ENCODE measurements at regions not wholly inside any gene's neighbourhood (a gene's known extent, or its start where the extent isn't known, plus 50 kb on each side); places are given as distances from the start of the nearest gene placed in this dataset.

DNA sequence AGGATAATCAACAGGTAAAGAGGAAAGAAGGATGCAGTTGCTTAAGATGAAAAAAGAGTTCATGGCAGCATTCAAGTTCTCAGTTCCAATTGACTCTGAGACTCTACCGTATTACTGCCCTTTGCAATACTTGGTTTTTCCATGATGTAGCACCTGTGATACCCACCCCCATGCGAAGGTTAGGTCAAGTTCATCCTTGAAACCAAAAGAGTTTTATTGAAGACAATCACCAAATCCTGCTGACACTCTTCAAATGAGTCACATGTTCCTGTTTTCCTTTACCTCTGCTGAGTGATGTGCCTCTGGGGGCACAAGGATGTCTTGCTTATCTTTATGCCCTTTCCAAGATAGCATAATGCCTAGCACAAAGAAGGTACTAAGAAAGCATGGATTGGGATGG lies 111.3 kb upstream of the SLC7A14 start:
- H3K79me2 ChIP-seq (ENCODE audit: control insufficient read depth, insufficient read depth, low read length), result no peaks in the 10 kb centered on the region
- no peaks in the 10 kb centered on the region for H3K9me3 ChIP-seq (ENCODE audit: control insufficient read depth, low read depth, low read length)
- H4K20me1 ChIP-seq (ENCODE audit: control insufficient read depth, extremely low read depth, insufficient read depth, low read length), result no peaks in the 10 kb centered on the region
- DNase-seq (ENCODE audit: low read depth, low spot score), result no peak
- H3K27me3 ChIP-seq (ENCODE audit: control insufficient read depth, extremely low read depth, insufficient read depth, low read length), result no peaks in the 10 kb centered on the region
- H3K27ac ChIP-seq (ENCODE audit: control insufficient read depth, insufficient read depth, low read length), result no peak overlapping the region
- H3K4me1 ChIP-seq (ENCODE audit: control insufficient read depth, extremely low read depth, insufficient read depth, low read length), result peaks cover 15% of the 10 kb centered on the region
- no peak for TF ChIP-seq EZH2 (IDR thresholded peaks at IDR 0.05; ENCODE audit: low read length)
- no peak overlapping the region for H3K4me2 ChIP-seq (ENCODE audit: control insufficient read depth, extremely low read depth, insufficient read depth, low read depth, low read length)
- H3K9me1 ChIP-seq (ENCODE audit: control insufficient read depth, extremely low read depth, insufficient read depth, low read length), result no peaks in the 10 kb centered on the region
- H3K4me3 ChIP-seq (ENCODE audit: control insufficient read depth in 2 of 3, extremely low read depth in 1 of 3, insufficient read depth in 2 of 3, low read depth in 1 of 3, low read length in 3 of 3), result no peak overlapping the region
- dilution Hi-C loops (cut with MboI; ENCODE audit: extremely low pct_ligation_motif_present, low sequenced_read_pairs), result no loop called here
- FAIRE-seq, result no peak
- H3K9ac ChIP-seq (ENCODE audit: control insufficient read depth, extremely low read depth, insufficient read depth, low read length), result no peak overlapping the region
- no peaks in the 10 kb centered on the region for H3K36me3 ChIP-seq (ENCODE audit: control insufficient read depth in 2 of 2, extremely low read depth in 1 of 2, insufficient read depth in 2 of 2, low read length in 2 of 2)
- H2AFZ ChIP-seq (ENCODE audit: control insufficient read depth, low read length), result no peak overlapping the region

- Histone ChIP-seq H3K9ac (ENCODE audit: control insufficient read depth, extremely low read depth, insufficient read depth, low read length) (no peak overlapping the region), H3K27me3 (ENCODE audit: control insufficient read depth, extremely low read depth, insufficient read depth, low read length) (no peaks in the 10 kb centered on the region), H3K79me2 (ENCODE audit: control insufficient read depth, insufficient read depth, low read length) (no peaks in the 10 kb centered on the region), H3K36me3 (ENCODE audit: control insufficient read depth in 2 of 2, extremely low read depth in 1 of 2, insufficient read depth in 2 of 2, low read length in 2 of 2) (no peaks in the 10 kb centered on the region), H3K4me2 (ENCODE audit: control insufficient read depth, extremely low read depth, insufficient read depth, low read depth, low read length) (no peak overlapping the region), H3K9me1 (ENCODE audit: control insufficient read depth, extremely low read depth, insufficient read depth, low read length) (no peaks in the 10 kb centered on the region), H3K9me3 (ENCODE audit: control insufficient read depth, low read depth, low read length) (no peaks in the 10 kb centered on the region), H3K4me1 (ENCODE audit: control insufficient read depth, extremely low read depth, insufficient read depth, low read length) (peaks cover 20% of the 10 kb centered on the region), H3K27ac (ENCODE audit: control insufficient read depth, insufficient read depth, low read length) (no peak overlapping the region), H2AFZ (ENCODE audit: control insufficient read depth, low read length) (no peak overlapping the region), H4K20me1 (ENCODE audit: control insufficient read depth, extremely low read depth, insufficient read depth, low read length) (no peaks in the 10 kb centered on the region), H3K4me3 (ENCODE audit: control insufficient read depth in 2 of 3, extremely low read depth in 1 of 3, insufficient read depth in 2 of 3, low read depth in 1 of 3, low read length in 3 of 3) (no peak overlapping the region)
- TF ChIP-seq EZH2 (IDR thresholded peaks at IDR 0.05; ENCODE audit: low read length), result no peak
- TF ChIP-seq, protein P1, sequence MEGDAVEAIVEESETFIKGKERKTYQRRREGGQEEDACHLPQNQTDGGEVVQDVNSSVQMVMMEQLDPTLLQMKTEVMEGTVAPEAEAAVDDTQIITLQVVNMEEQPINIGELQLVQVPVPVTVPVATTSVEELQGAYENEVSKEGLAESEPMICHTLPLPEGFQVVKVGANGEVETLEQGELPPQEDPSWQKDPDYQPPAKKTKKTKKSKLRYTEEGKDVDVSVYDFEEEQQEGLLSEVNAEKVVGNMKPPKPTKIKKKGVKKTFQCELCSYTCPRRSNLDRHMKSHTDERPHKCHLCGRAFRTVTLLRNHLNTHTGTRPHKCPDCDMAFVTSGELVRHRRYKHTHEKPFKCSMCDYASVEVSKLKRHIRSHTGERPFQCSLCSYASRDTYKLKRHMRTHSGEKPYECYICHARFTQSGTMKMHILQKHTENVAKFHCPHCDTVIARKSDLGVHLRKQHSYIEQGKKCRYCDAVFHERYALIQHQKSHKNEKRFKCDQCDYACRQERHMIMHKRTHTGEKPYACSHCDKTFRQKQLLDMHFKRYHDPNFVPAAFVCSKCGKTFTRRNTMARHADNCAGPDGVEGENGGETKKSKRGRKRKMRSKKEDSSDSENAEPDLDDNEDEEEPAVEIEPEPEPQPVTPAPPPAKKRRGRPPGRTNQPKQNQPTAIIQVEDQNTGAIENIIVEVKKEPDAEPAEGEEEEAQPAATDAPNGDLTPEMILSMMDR (optimal IDR thresholded peaks at IDR 0.05 in 1 of 3, IDR thresholded peaks at IDR 0.05 in 1 of 3, conservative IDR thresholded peaks at IDR 0.05 in 1 of 3; ENCODE audit: extremely low read depth in 1 of 3, insufficient read depth in 2 of 3, low read length in 3 of 3), result no peak
- DNase-seq (ENCODE audit: low read depth, low spot score), result no peak
- FAIRE-seq, result no peak
- dilution Hi-C loops (cut with MboI; ENCODE audit: extremely low pct_ligation_motif_present, low sequenced_read_pairs), result no loop called here
Observed at GRCh38 chr3:170695486-170696064, 109.7 kb upstream of the SLC7A14 start.

DNA sequence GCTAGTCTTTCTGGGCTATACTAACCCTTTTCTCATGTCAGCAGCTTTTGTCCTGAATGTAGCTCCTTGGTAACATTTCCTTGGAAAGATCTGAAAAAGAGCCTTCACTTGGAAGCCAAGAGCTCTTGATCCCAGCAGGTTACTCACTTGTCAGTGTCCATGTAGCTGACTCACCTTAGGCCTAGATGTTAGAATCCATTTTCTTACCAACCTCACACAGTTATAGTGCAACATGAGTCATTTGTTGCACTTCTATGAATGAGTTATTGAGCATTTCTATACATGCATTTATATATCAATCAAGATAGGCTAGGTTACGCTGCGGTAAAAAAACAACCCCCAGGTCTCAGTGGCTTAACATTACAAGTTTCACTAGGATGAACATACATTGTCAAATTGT lies 106.8 kb upstream of the SLC7A14 start:
- no peaks in the 10 kb centered on the region for H3K9me1 ChIP-seq (ENCODE audit: control insufficient read depth, extremely low read depth, insufficient read depth, low read length)
- DNase-seq (ENCODE audit: low read depth, low spot score) (no peak), FAIRE-seq (peak; percentile 78)
- H3K4me2 ChIP-seq (ENCODE audit: control insufficient read depth, extremely low read depth, insufficient read depth, low read depth, low read length), result peak overlapping the region; percentile 23
- no peaks in the 10 kb centered on the region for H4K20me1 ChIP-seq (ENCODE audit: control insufficient read depth, extremely low read depth, insufficient read depth, low read length)
- no peaks in the 10 kb centered on the region for H3K79me2 ChIP-seq (ENCODE audit: control insufficient read depth, insufficient read depth, low read length)
- no peak overlapping the region for H3K9ac ChIP-seq (ENCODE audit: control insufficient read depth, extremely low read depth, insufficient read depth, low read length)
- peaks cover 39% of the 10 kb centered on the region for H3K4me1 ChIP-seq (ENCODE audit: control insufficient read depth, extremely low read depth, insufficient read depth, low read length)
- H2AFZ ChIP-seq (ENCODE audit: control insufficient read depth, low read length), result no peak overlapping the region
- dilution Hi-C loops (cut with MboI; ENCODE audit: extremely low pct_ligation_motif_present, low sequenced_read_pairs), result no loop called here
- TF ChIP-seq EZH2 (IDR thresholded peaks at IDR 0.05; ENCODE audit: low read length), result no peak
- TF ChIP-seq, protein P1 (optimal IDR thresholded peaks at IDR 0.05 in 1 of 3, IDR thresholded peaks at IDR 0.05 in 1 of 3, conservative IDR thresholded peaks at IDR 0.05 in 1 of 3; ENCODE audit: extremely low read depth in 1 of 3, insufficient read depth in 2 of 3, low read length in 3 of 3), result no peak
- no peaks in the 10 kb centered on the region for H3K36me3 ChIP-seq (ENCODE audit: control insufficient read depth in 2 of 2, extremely low read depth in 1 of 2, insufficient read depth in 2 of 2, low read length in 2 of 2)
- no peaks in the 10 kb centered on the region for H3K9me3 ChIP-seq (ENCODE audit: control insufficient read depth, low read depth, low read length)
- peak overlapping the region; percentile 57 for H3K27ac ChIP-seq (ENCODE audit: control insufficient read depth, insufficient read depth, low read length)
- H3K27me3 ChIP-seq (ENCODE audit: control insufficient read depth, extremely low read depth, insufficient read depth, low read length), result no peaks in the 10 kb centered on the region
- no peak overlapping the region for H3K4me3 ChIP-seq (ENCODE audit: control insufficient read depth in 2 of 3, extremely low read depth in 1 of 3, insufficient read depth in 2 of 3, low read depth in 1 of 3, low read length in 3 of 3)
